ENCODE measurements at regions not wholly inside any gene's neighbourhood (a gene's known extent, or its start where the extent isn't known, plus 50 kb on each side); places are given as distances from the start of the nearest gene placed in this dataset.

- Histone ChIP-seq H3K27me3 (ENCODE audit: control insufficient read depth, low read length) (peaks cover 2% of the 10 kb centered on the region; the same call in 1 of the 2 replicates), H3K9me3 (ENCODE audit: control insufficient read depth, insufficient read depth, low read length) (no peaks in the 10 kb centered on the region), H3F3A (ENCODE audit: control insufficient read depth, insufficient read depth) (no peaks in the 10 kb centered on the region), H3K27ac (ENCODE audit: low read depth, low read length) (no peak overlapping the region), H4K20me1 (ENCODE audit: control insufficient read depth, insufficient read depth, low read depth, low read length) (no peaks in the 10 kb centered on the region), H3K4me3 (ENCODE audit: low read length) (no peak overlapping the region), H3K4me1 (ENCODE audit: control insufficient read depth, low read length) (no peaks in the 10 kb centered on the region), H3K36me3 (ENCODE audit: control insufficient read depth, low read length) (no peaks in the 10 kb centered on the region), H3K4me2 (ENCODE audit: low read length) (no peak overlapping the region), H3K79me2 (ENCODE audit: control insufficient read depth, low read length) (no peaks in the 10 kb centered on the region), H3K9me2 (replicated peaks; ENCODE audit: control insufficient read depth, low read length) (no peaks in the 10 kb centered on the region)
- TF ChIP-seq CTCF (IDR thresholded peaks at IDR 0.05; ENCODE audit: low read depth, low read length, poor library complexity, severe bottlenecking) = no peak
- no peak for TF ChIP-seq EZH2phosphoT487 (IDR thresholded peaks at IDR 0.05; ENCODE audit: borderline replicate concordance, low read length)
Measured at GRCh38 chr2:88318956-88319330, 133.6 kb downstream of the FOXI3 start.

DNA sequence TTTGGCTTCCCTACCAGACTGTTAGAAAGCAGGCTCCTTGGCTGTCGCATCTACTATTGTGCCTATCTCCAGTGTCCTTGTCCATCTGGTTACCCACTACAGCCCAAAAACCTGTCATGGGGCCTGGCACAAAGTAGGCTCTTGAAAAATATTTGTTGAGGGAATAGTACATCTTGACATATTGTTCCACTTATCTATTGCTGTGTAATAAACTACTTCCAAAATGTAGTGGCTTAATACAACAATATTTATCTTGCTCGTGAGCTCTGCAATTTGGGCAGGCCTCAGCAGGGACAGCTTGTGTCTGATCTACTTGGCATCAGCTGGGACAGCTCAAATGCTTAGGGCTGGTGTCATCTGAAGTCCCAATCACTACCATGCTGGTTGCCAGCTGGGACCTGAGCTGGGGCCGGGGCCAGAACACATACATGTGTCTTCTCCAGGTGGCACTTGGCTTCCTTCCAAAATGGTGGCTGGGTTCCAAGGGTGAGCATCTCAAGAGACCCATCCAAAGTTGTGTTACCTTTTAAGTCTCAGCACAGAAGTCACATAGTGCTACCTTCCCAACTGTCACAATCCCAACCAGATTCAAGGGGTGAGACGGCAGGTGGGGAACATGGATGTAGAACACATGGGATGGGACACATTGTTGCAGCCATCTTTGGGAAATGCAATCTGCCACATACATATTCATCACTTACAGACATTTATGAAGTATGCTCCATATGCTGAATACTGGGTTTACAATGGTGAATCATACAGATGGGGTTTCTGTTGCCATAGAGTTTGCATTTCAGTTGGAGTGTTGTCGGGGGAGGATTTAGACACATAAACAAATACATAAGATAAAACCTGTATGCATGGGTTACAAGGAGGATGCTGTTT lies 134.2 kb downstream of the FOXI3 start:
- no peaks in the 10 kb centered on the region for H3K79me2 ChIP-seq (ENCODE audit: control insufficient read depth, low read length)
- H3K4me1 ChIP-seq (ENCODE audit: control insufficient read depth, low read length) = no peaks in the 10 kb centered on the region
- TF ChIP-seq EZH2phosphoT487 (IDR thresholded peaks at IDR 0.05; ENCODE audit: borderline replicate concordance, low read length) (no peak), CTCF (IDR thresholded peaks at IDR 0.05; ENCODE audit: low read depth, low read length, poor library complexity, severe bottlenecking) (no peak)
- H4K20me1 ChIP-seq (ENCODE audit: control insufficient read depth, insufficient read depth, low read depth, low read length) = no peaks in the 10 kb centered on the region
- H3K27me3 ChIP-seq (ENCODE audit: control insufficient read depth, low read length) = peaks cover 2% of the 10 kb centered on the region; the same call in 1 of the 2 replicates
- no peaks in the 10 kb centered on the region for H3F3A ChIP-seq (ENCODE audit: control insufficient read depth, insufficient read depth)
- no peak overlapping the region for H3K27ac ChIP-seq (ENCODE audit: low read depth, low read length)
- H3K9me3 ChIP-seq (ENCODE audit: control insufficient read depth, insufficient read depth, low read length) = no peaks in the 10 kb centered on the region
- no peak overlapping the region for H3K4me2 ChIP-seq (ENCODE audit: low read length)
- H3K4me3 ChIP-seq (ENCODE audit: low read length) = no peak overlapping the region
- H3K9me2 ChIP-seq (replicated peaks; ENCODE audit: control insufficient read depth, low read length) = no peaks in the 10 kb centered on the region
- no peaks in the 10 kb centered on the region for H3K36me3 ChIP-seq (ENCODE audit: control insufficient read depth, low read length)

DNA sequence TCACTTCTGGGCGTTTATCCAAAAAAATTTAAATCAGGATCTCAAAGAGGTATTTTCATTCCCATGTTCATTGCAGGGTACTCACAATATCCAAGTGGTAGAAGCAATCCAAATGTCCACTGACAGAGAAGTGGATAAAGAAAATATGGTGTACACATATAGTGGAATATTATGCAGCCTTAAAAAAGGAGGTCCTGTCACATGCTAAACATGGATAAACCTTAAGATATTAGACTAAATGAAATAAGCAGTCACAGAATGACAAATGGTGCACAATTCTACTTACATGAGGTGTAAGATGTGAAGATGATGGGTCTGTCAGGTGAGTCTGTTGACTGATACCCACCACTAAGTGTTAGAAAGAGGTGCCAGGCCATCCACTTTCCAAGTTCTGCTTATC lies 140.6 kb downstream of the THNSL2 start:
- Histone ChIP-seq H3K4me3 (ENCODE audit: low read length) (no peak overlapping the region), H3K4me1 (ENCODE audit: control insufficient read depth, low read length) (no peaks in the 10 kb centered on the region), H3K27me3 (ENCODE audit: control insufficient read depth, low read length) (no peaks in the 10 kb centered on the region), H3K27ac (ENCODE audit: low read depth, low read length) (no peak overlapping the region), H3K36me3 (ENCODE audit: control insufficient read depth, low read length) (no peaks in the 10 kb centered on the region), H3K4me2 (ENCODE audit: low read length) (no peak overlapping the region), H3K9me2 (replicated peaks; ENCODE audit: control insufficient read depth, low read length) (no peaks in the 10 kb centered on the region), H4K20me1 (ENCODE audit: control insufficient read depth, insufficient read depth, low read depth, low read length) (no peaks in the 10 kb centered on the region), H3K9me3 (ENCODE audit: control insufficient read depth, insufficient read depth, low read length) (no peaks in the 10 kb centered on the region), H3K79me2 (ENCODE audit: control insufficient read depth, low read length) (no peaks in the 10 kb centered on the region), H3F3A (ENCODE audit: control insufficient read depth, insufficient read depth) (no peaks in the 10 kb centered on the region)
- no peak for TF ChIP-seq CTCF (IDR thresholded peaks at IDR 0.05; ENCODE audit: low read depth, low read length, poor library complexity, severe bottlenecking)
- no peak for TF ChIP-seq EZH2phosphoT487 (IDR thresholded peaks at IDR 0.05; ENCODE audit: borderline replicate concordance, low read length)
